ENCODE measurements at regions not wholly inside any gene's neighbourhood (a gene's known extent, or its start where the extent isn't known, plus 50 kb on each side); places are given as distances from the start of the nearest gene placed in this dataset.

GRCh38 chr4:53721263-53721662, 130.0 kb upstream of the LNX1 start:
- no peak for TF ChIP-seq CTCF (IDR thresholded peaks at IDR 0.05; ENCODE audit: low read depth, low read length)
- H3K4me3 ChIP-seq (ENCODE audit: low read depth, low read length) = no peak overlapping the region

- H3K4me3 ChIP-seq (ENCODE audit: low read depth, low read length) = no peak overlapping the region
- TF ChIP-seq CTCF (IDR thresholded peaks at IDR 0.05; ENCODE audit: low read depth, low read length) = no peak
These were observed 129.5 kb upstream of the LNX1 start for GRCh38 chr4:53720776-53721175.

GRCh38 chr4:53717064-53717549, 125.8 kb upstream of the LNX1 start:
- H3K4me3 ChIP-seq (ENCODE audit: low read depth, low read length) = no peak overlapping the region
- TF ChIP-seq CTCF (IDR thresholded peaks at IDR 0.05; ENCODE audit: low read depth, low read length) = no peak

GRCh38 chr4:53716471-53717063, 125.3 kb upstream of the LNX1 start:
- no peak overlapping the region for H3K4me3 ChIP-seq (ENCODE audit: low read depth, low read length)
- TF ChIP-seq CTCF (IDR thresholded peaks at IDR 0.05; ENCODE audit: low read depth, low read length) = no peak

DNA sequence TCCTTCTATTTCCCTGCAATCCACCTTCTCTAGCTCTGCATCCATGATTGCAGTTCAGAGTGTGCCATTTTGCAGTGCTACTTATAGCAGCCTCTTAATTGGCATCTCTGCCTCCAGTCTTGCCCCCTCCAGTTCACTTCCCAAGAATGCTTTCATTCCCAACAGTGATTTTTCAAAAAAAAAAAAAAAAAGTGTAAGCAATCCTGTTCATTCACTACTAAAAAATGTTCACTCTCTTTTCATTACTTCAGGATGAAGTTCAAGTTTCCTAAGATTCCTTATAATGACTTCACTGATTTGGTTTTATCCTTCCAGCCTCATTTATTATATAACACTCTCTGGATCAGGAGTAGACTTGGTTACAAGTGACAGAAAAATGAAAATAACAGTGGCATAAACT, 124.7 kb upstream of the LNX1 start:
- H3K4me3 ChIP-seq (ENCODE audit: low read depth, low read length) = no peak overlapping the region
- no peak for TF ChIP-seq CTCF (IDR thresholded peaks at IDR 0.05; ENCODE audit: low read depth, low read length)

- no peak overlapping the region for H3K4me3 ChIP-seq (ENCODE audit: low read depth, low read length)
- no peak for TF ChIP-seq CTCF (IDR thresholded peaks at IDR 0.05; ENCODE audit: low read depth, low read length)
These were observed 123.2 kb upstream of the LNX1 start for GRCh38 chr4:53714236-53715140.

- H3K4me3 ChIP-seq (ENCODE audit: low read depth, low read length) = no peak overlapping the region
- no peak for TF ChIP-seq CTCF (IDR thresholded peaks at IDR 0.05; ENCODE audit: low read depth, low read length)
These were observed 122.5 kb upstream of the LNX1 start for GRCh38 chr4:53713767-53714166.
